ENCODE measurements at regions not wholly inside any gene's neighbourhood (a gene's known extent, or its start where the extent isn't known, plus 50 kb on each side); places are given as distances from the start of the nearest gene placed in this dataset.
A peak's percentile ranks its signal among the peaks of the same experiment; 100 is the strongest.

DNA sequence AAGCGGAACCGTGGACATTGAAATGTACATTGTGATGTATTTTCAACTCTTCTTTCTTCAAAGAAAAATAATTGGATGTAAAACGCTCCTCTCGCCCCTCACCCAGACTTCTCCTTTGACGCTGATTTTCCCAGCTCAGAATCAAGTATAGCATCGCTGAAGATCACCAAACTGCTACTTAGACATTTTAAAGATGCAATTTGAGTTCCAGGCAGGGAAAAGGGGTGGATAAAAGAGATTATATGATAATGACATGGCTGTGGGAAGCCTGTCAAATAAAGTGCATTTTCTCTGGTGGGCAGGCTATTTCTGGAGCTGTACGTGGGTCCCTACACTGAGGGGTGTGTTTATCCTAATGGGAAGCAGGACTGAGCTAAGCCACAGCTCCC is 240.4 kb downstream of the CDC5L start:
- DNase-seq, result no peak
- H3K27ac ChIP-seq, result no peak overlapping the region
- peaks cover 0 to 8% (median 0%) of the 10 kb centered on the region in 3 donors for H3K27me3 ChIP-seq (ENCODE audit: insufficient read depth in 3 of 3, low read length in 2 of 3)
- no peaks in the 10 kb centered on the region for H3K36me3 ChIP-seq (ENCODE audit: insufficient read depth in 1 of 2, low read depth in 1 of 2)
- intact Hi-C loops (cut with DNase I), result no loop called here
- no peak for ATAC-seq
- H3K9me3 ChIP-seq, result no peaks in the 10 kb centered on the region
- no peaks in the 10 kb centered on the region for H3K4me1 ChIP-seq
- TF ChIP-seq, protein P1, sequence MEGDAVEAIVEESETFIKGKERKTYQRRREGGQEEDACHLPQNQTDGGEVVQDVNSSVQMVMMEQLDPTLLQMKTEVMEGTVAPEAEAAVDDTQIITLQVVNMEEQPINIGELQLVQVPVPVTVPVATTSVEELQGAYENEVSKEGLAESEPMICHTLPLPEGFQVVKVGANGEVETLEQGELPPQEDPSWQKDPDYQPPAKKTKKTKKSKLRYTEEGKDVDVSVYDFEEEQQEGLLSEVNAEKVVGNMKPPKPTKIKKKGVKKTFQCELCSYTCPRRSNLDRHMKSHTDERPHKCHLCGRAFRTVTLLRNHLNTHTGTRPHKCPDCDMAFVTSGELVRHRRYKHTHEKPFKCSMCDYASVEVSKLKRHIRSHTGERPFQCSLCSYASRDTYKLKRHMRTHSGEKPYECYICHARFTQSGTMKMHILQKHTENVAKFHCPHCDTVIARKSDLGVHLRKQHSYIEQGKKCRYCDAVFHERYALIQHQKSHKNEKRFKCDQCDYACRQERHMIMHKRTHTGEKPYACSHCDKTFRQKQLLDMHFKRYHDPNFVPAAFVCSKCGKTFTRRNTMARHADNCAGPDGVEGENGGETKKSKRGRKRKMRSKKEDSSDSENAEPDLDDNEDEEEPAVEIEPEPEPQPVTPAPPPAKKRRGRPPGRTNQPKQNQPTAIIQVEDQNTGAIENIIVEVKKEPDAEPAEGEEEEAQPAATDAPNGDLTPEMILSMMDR (IDR thresholded peaks at IDR 0.05), result no peak
- H3K4me3 ChIP-seq, result no peak overlapping the region
- 82 to 83% (median 83%) methylated on average over 7 of the region's 7 CpGs for whole genome bisulfite sequencing, 3 donors

DNA sequence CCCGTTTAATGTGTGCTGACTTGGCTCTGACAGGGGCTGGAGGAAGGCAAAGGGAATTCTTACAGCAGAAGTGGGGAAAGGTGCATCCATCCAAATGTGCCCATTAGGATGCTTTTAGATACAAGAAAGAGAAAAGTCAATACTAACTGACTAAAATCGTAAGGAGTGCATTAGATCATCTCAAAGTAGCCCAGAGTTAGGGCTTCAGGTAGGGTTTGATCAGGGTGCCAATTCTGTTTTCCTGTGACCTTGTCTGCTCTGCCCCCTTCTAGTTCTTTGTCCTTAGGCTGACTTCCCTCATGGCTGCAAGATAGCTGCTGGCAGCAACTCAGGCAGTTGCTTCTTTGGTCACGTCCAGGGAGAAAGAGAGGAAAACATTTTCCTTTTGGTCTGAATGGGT is 240.8 kb downstream of the CDC5L start:
- Histone ChIP-seq H3K36me3 (ENCODE audit: insufficient read depth in 1 of 2, low read depth in 1 of 2) (no peaks in the 10 kb centered on the region), H3K27ac (no peak overlapping the region), H3K9me3 (no peaks in the 10 kb centered on the region), H3K4me1 (no peaks in the 10 kb centered on the region), H3K4me3 (no peak overlapping the region), H3K27me3 (ENCODE audit: insufficient read depth in 3 of 3, low read length in 2 of 3) (peaks cover 0 to 8% (median 0%) of the 10 kb centered on the region in 3 donors)
- intact Hi-C loops (cut with DNase I), result no loop called here
- 46 to 47% (median 46%) methylated on average over 3 of the region's 3 CpGs for WGBS, 3 donors
- no peak for ATAC-seq
- no peak for DNase-seq
- TF ChIP-seq, protein P1 (IDR thresholded peaks at IDR 0.05), result no peak

DNA sequence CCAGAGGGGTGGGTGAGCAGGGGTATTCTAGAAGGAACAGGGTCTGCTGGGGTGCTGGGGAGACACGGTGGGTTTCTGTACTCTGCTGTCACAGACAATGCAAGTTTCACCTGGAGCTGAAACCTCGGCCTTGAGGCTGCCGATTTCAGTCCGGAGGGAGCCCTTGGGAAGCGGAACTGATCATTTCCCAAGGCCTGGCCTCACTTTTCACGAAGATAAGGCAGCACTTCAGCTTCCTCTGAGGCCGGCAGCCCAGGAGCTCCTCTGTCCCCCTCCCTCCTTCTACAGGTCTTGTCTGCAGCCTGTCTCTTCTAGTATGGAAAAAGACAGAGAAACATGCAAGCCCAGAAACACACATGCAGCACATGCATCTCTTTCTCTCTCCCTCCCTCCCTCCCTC is 242.1 kb downstream of the CDC5L start:
- DNase-seq, result no peak
- Histone ChIP-seq H3K27ac (no peak overlapping the region), H3K9me3 (no peaks in the 10 kb centered on the region), H3K4me1 (no peaks in the 10 kb centered on the region), H3K36me3 (ENCODE audit: insufficient read depth in 1 of 2, low read depth in 1 of 2) (no peaks in the 10 kb centered on the region), H3K27me3 (ENCODE audit: insufficient read depth in 3 of 3, low read length in 2 of 3) (peaks cover 0 to 8% (median 0%) of the 10 kb centered on the region in 3 donors), H3K4me3 (no peak overlapping the region)
- no peak for ATAC-seq
- intact Hi-C loops (cut with DNase I), result no loop called here
- TF ChIP-seq, protein P1 (IDR thresholded peaks at IDR 0.05), result no peak
- 55 to 59% (median 57%) methylated on average over 7 of the region's 7 CpGs for WGBS, 3 donors

DNA sequence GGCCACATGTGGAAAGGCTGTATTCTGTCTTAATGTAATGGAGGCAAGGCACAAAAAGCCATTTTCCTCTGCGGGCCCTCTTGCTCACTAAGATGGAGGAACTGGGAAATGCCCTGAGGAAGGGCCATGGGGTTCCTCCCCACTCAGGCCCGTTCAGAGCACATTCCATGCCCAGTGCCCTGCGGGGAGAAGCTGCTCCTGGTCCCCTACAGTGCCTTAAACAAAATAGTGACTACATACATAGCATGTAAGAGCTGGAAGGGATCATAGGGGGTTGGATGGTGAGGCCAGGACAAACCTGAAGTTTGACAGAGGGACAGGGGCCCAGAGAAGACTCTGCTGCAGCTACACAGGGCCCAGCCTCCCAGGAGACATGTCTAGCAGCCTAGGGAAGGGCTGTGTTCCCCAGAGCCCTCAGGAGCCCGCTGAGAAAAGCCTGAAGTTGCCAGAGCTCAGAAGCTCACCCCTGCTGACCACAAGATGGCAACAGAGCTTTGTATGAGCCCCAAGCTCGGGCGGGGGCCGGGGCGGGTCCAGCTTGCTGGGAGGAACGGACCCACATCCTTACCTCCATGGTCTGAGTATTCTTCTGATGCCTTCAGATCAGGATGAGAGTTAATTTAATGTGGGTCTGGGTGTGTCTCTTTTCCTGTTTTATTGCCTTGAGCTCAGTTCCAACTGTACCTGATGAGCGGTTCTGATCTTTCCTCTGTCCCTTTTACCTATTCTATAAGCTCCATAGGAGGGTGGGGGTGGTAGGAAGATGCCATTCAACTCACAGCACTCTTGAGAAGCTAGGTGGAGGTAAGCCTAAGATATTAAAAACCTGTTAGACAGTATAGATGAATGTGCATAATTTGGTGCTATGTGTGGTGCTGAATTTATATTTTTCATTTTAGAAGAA is 242.9 kb downstream of the CDC5L start:
- Histone ChIP-seq H3K27ac (no peak overlapping the region), H3K4me1 (no peaks in the 10 kb centered on the region), H3K27me3 (ENCODE audit: insufficient read depth in 3 of 3, low read length in 2 of 3) (peaks cover 0 to 8% (median 0%) of the 10 kb centered on the region in 3 donors), H3K4me3 (no peak overlapping the region), H3K36me3 (ENCODE audit: insufficient read depth in 1 of 2, low read depth in 1 of 2) (no peaks in the 10 kb centered on the region), H3K9me3 (no peaks in the 10 kb centered on the region)
- DNase-seq (no peak), ATAC-seq (peak in 3 of 4 donors; percentile 48 to 61 (median 50))
- 28 to 32% (median 28%) methylated on average over 6 to 10 of the region's 10 CpGs for WGBS, 3 donors
- intact Hi-C loops (cut with DNase I), result no loop called here
- TF ChIP-seq, protein P1 (IDR thresholded peaks at IDR 0.05), result no peak
